ENCODE measurements at regions not wholly inside any gene's neighbourhood (a gene's known extent, or its start where the extent isn't known, plus 50 kb on each side); places are given as distances from the start of the nearest gene placed in this dataset.

GRCh38 chr4:31548021-31548420, 827.9 kb downstream of the PCDH7 start:
- TF ChIP-seq CTCF (conservative IDR thresholded peaks at IDR 0.05; ENCODE audit: low read length) (no peak), EZH2phosphoT487 (IDR thresholded peaks at IDR 0.05; ENCODE audit: borderline replicate concordance) (no peak)

Data from Loucy (cell line).